Activated CD4-positive, alpha-beta T cell treated with anti-CD3 and anti-CD28 coated beads, Interleukin-2, amount 10 ng/mL, durations not matched to agents 7 days and 5 days (primary cell): ENCODE measurements at regions not wholly inside any gene's neighbourhood (a gene's known extent, or its start where the extent isn't known, plus 50 kb on each side); places are given as distances from the start of the nearest gene placed in this dataset.
"Not testable (repeated sequence)": the region's sequence is repeated elsewhere in the genome, so short reads cannot be mapped to it uniquely, and the experiment has no call there.

Experiments used
- CTCF ChIA-PET: fragments of 350-600 bp; sonication (Branson Sonifier 250); formaldehyde crosslinking; loops from one replicate; lab custom pipeline; 2021; ENCODE audit warnings: antibody characterized with exemption; lab: Charles Lee
- POLR2A ChIA-PET: fragments of 350-600 bp; sonication (Branson Sonifier 250); formaldehyde crosslinking; loops from one replicate; lab custom pipeline; 2021; ENCODE audit warnings: antibody characterized with exemption; lab: Charles Lee
- DNase-seq: peaks from one replicate; pipeline ENCODE4 v3.0.0-alpha.2; 2020
- H3K27ac Mint-ChIP-seq: one replicate; pipeline ENCODE4 v1.8.0; 2021; ENCODE audit warnings: mild to moderate bottlenecking, moderate library complexity, mixed read lengths
- H3K27me3 Mint-ChIP-seq: one replicate; pipeline ENCODE4 v1.8.0; 2021; ENCODE audit warnings: mixed read lengths
- H3K36me3 Mint-ChIP-seq: one replicate; pipeline ENCODE4 v1.8.0; 2021; ENCODE audit warnings: low read depth, mixed read lengths
- H3K4me1 Mint-ChIP-seq: one replicate; pipeline ENCODE4 v1.8.0; 2021; ENCODE audit warnings: mixed read lengths
- H3K4me3 Mint-ChIP-seq: one replicate; pipeline ENCODE4 v1.8.0; 2021; ENCODE audit warnings: mild to moderate bottlenecking, moderate library complexity, mixed read lengths
- H3K9me3 Mint-ChIP-seq: one replicate; pipeline ENCODE4 v1.8.0; 2021; ENCODE audit warnings: mixed read lengths

- no peaks in the 10 kb centered on the region for H3K27me3 Mint-ChIP-seq
- no peak overlapping the region for H3K4me3 Mint-ChIP-seq
- CTCF ChIA-PET = interaction anchor here (0.6 to 1.8 kb wide), 4 partner anchors 9 to 146 kb away, joined by 3 to 5 read pairs (median 4); no protein-coding TSS in a partner anchor
- H3K9me3 Mint-ChIP-seq = no peaks in the 10 kb centered on the region
- POLR2A ChIA-PET = no interaction called here
- no peaks in the 10 kb centered on the region for H3K36me3 Mint-ChIP-seq
- H3K4me1 Mint-ChIP-seq = no peaks in the 10 kb centered on the region
- H3K27ac Mint-ChIP-seq = no peak overlapping the region
- no peak for DNase-seq
These were observed 154.4 kb downstream of the PRELID2 start for GRCh38 chr5:145680767-145681166.

DNA sequence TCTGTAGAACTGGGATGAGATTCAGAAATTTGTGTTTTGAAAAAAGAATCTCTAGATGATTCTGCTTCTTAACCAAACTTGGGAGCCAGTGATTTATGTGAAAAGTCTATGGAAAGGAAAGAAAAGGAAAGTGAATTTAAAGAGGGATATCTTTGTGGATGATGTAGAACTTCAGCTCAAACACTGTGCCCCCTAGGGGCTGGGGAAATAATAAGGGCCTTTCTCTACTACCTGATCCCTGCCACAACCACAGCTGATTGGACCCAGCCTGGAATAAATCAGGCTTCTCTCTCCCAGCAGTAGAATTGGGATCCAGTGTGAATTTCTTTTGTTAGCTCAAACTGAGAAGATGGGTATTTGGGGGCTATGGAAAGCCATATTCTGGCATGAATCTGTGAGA, 155.0 kb downstream of the PRELID2 start:
- Mint-ChIP-seq H3K27ac (no peak overlapping the region), H3K36me3 (no peaks in the 10 kb centered on the region), H3K4me3 (no peak overlapping the region), H3K27me3 (no peaks in the 10 kb centered on the region), H3K4me1 (no peaks in the 10 kb centered on the region), H3K9me3 (no peaks in the 10 kb centered on the region)
- CTCF ChIA-PET = interaction anchor here (0.6 to 1.4 kb wide), 2 partner anchors 8 to 39 kb away, joined by 3 to 5 read pairs; no protein-coding TSS in a partner anchor
- DNase-seq = no peak
- POLR2A ChIA-PET = no interaction called here

DNA sequence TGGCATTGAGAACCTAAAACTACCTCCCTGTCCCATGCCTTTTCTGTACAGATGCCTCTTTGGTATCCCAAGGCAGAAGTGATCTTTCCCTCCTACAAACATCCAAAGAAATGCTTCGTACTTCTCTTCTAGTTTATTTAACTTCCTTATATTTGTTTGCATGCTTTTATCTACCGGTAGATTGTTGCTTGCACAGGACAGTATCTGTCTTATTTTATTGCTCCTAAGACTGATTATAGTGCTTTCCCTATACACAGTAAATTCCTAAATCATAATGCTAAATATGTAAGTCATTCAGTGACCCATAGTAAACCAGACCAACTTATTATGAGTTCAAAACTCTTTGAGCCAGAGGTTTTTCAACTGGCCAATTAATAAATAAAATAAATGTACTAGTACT, 156.9 kb downstream of the PRELID2 start:
- H3K4me3 Mint-ChIP-seq = no peak overlapping the region
- ChIA-PET CTCF (no interaction called here), POLR2A (no interaction called here)
- no peaks in the 10 kb centered on the region for H3K36me3 Mint-ChIP-seq
- no peak for DNase-seq
- no peak overlapping the region for H3K27ac Mint-ChIP-seq
- no peaks in the 10 kb centered on the region for H3K9me3 Mint-ChIP-seq
- no peaks in the 10 kb centered on the region for H3K4me1 Mint-ChIP-seq
- peaks cover 1% of the 10 kb centered on the region for H3K27me3 Mint-ChIP-seq

- Mint-ChIP-seq H3K27ac (no peak overlapping the region), H3K36me3 (no peaks in the 10 kb centered on the region), H3K9me3 (no peaks in the 10 kb centered on the region), H3K4me3 (no peak overlapping the region), H3K4me1 (no peaks in the 10 kb centered on the region), H3K27me3 (peaks cover 5% of the 10 kb centered on the region)
- ChIA-PET POLR2A (no interaction called here), CTCF (no interaction called here)
- DNase-seq = no peak
These were observed 161.4 kb downstream of the PRELID2 start for GRCh38 chr5:145673786-145674185.

- H3K27me3 Mint-ChIP-seq = peaks cover 5% of the 10 kb centered on the region
- no peak overlapping the region for H3K4me3 Mint-ChIP-seq
- no peaks in the 10 kb centered on the region for H3K4me1 Mint-ChIP-seq
- no peak overlapping the region for H3K27ac Mint-ChIP-seq
- POLR2A ChIA-PET = no interaction called here
- DNase-seq = no peak
- H3K36me3 Mint-ChIP-seq = no peaks in the 10 kb centered on the region
- no peaks in the 10 kb centered on the region for H3K9me3 Mint-ChIP-seq
- CTCF ChIA-PET = no interaction called here
These were observed 166.4 kb downstream of the PRELID2 start for GRCh38 chr5:145668714-145669113.

DNA sequence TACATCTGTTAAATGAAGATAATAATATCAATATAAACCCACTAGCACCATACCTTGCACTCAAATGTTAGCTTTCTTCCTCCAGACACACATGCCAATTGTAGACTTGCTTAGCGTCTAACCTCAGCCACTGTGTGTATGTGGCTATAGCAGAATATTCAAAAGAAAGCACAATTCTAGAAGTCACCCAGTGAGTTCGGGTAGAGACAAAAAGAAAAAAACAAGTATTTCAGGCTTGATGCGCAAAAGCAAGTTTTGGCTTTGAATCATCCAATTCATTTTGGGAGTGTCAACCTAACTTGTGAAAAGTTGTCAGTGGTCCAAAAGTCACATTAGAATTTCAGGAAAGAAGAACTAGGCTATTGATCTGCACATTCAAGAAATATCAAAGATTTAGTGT, 167.4 kb downstream of the PRELID2 start:
- H3K36me3 Mint-ChIP-seq = no peaks in the 10 kb centered on the region
- POLR2A ChIA-PET = no interaction called here
- H3K4me1 Mint-ChIP-seq = no peaks in the 10 kb centered on the region
- CTCF ChIA-PET = no interaction called here
- no peaks in the 10 kb centered on the region for H3K27me3 Mint-ChIP-seq
- H3K9me3 Mint-ChIP-seq = no peaks in the 10 kb centered on the region
- DNase-seq = no peak
- no peak overlapping the region for H3K27ac Mint-ChIP-seq
- H3K4me3 Mint-ChIP-seq = no peak overlapping the region

DNA sequence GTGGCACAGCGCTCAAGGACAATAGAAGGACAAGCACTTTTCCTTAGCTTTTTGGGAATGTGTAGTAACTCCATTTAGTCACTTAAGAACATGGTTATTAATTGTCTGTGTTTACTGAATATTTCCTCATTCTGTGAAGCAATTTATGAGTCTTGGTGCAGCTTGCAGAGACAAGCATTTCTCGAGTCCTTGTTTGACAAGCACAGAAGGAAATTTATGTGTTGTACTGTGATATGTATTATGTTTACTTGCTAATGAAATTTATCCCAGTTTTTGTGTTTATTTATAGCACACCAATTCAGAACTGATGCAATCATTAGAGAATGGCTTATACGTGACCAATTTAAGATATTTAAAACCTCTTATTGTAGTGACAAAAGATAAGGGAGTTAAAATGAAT, 168.6 kb downstream of the PRELID2 start:
- ChIA-PET CTCF (no interaction called here), POLR2A (no interaction called here)
- no peak overlapping the region for H3K4me3 Mint-ChIP-seq
- no peaks in the 10 kb centered on the region for H3K27me3 Mint-ChIP-seq
- no peaks in the 10 kb centered on the region for H3K36me3 Mint-ChIP-seq
- H3K27ac Mint-ChIP-seq = no peak overlapping the region
- H3K9me3 Mint-ChIP-seq = no peaks in the 10 kb centered on the region
- DNase-seq = no peak
- no peaks in the 10 kb centered on the region for H3K4me1 Mint-ChIP-seq

DNA sequence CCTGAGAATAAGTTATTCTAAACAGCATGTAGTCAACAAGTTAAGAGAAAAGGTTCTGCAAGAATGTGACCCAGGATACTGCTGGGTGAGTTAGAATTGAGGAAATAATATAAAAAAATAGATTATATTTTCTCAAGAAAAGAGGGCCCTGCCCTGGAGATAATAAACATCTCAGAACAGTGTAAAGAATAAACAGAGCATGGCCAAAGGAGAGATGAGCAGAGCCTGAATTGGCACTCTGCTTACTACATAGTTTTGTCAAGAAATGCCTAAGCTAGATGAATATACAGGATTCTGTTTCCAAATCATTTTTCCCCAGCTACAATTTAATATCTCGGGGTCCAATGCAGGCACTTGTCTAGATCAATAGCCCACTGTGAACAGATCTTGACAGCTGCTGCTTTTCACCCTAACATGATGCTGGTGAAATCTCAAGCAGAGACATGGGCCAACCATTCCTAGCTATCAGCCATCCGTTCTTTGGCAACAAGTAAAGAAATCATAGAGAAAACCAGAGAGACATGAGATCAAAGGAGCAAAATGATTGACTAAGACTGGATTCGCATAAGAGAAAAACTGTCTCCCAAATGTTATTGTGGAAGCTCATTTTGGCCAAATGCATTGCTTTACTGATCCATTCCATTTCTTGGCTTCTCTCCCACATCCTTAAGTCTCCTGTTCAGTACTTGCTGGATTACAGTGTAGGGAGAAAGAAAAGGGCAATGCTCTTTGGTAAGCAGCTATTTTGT, 173.2 kb downstream of the PRELID2 start:
- no peaks in the 10 kb centered on the region for H3K36me3 Mint-ChIP-seq
- H3K27me3 Mint-ChIP-seq = no peaks in the 10 kb centered on the region
- no peaks in the 10 kb centered on the region for H3K4me1 Mint-ChIP-seq
- H3K9me3 Mint-ChIP-seq = no peaks in the 10 kb centered on the region
- no peak overlapping the region for H3K4me3 Mint-ChIP-seq
- ChIA-PET CTCF (no interaction called here), POLR2A (no interaction called here)
- no peak for DNase-seq
- H3K27ac Mint-ChIP-seq = no peak overlapping the region

DNA sequence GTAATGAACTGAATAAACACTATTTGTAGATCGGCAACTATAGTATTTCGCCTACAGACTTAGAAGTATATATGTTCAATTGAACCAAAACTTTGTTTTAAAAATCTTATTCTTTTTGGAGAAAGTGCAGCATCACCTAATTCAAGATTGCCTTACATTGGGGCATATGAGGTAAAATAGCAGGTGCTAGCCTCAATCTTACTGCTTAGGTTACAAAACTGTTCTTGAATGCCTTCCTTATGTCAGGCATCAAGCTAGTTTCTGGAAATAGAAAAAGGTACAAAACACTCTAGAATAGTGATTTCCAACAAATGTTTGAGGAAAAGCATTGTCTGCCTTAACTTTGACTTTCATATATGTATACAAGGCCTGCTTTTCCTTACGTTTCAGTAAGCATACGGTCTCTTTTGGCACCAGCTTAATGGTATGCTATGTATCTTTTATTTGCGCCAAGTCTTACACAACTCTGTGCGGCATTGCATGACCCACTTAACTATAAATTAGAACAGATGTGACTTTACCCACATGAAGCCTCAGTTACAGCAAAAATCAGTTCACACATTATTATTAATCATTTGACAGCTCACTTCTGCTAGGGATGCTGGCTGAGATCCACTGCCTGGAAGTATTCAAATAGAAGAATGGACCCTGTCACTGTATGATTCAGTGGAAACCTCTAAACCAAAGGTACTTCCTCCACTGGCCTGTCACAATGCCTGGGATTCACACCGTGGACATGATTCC, 174.1 kb downstream of the PRELID2 start:
- Mint-ChIP-seq H3K27me3 (no peaks in the 10 kb centered on the region), H3K4me1 (no peaks in the 10 kb centered on the region), H3K4me3 (no peak overlapping the region), H3K9me3 (no peaks in the 10 kb centered on the region), H3K36me3 (no peaks in the 10 kb centered on the region), H3K27ac (no peak overlapping the region)
- POLR2A ChIA-PET = no interaction called here
- CTCF ChIA-PET = interaction anchor here (0.5 kb wide), 1 partner anchor 485 kb away, joined by 3 read pairs; no protein-coding TSS in a partner anchor
- DNase-seq = no peak

- ChIA-PET CTCF (no interaction called here), POLR2A (no interaction called here)
- Mint-ChIP-seq H3K9me3 (peaks cover 3% of the 10 kb centered on the region), H3K4me3 (no peak overlapping the region), H3K27me3 (no peaks in the 10 kb centered on the region), H3K36me3 (no peaks in the 10 kb centered on the region), H3K27ac (no peak overlapping the region), H3K4me1 (no peaks in the 10 kb centered on the region)
- DNase-seq = no peak
These were observed 176.7 kb downstream of the PRELID2 start for GRCh38 chr5:145658435-145658834.

DNA sequence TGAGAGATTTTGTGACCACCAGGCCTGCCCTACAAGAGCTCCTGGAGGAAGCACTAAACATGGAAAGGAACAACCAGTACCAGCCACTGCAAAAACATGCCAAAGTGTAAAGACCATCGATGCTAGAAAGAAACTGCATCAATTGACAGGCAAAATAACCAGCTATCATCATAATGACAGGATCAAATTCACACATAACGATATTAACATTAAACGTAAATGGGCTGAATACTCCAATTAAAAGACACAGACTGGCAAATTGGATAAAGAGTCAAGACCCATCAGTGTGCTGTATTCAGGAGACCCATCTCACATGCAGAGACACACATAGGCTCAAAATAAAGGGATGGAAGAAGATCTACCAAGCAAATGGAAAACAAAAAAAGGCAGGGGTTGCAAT, 182.4 kb downstream of the PRELID2 start:
- CTCF ChIA-PET, H3K4me1 Mint-ChIP-seq, H3K27me3 Mint-ChIP-seq, H3K36me3 Mint-ChIP-seq, H3K9me3 Mint-ChIP-seq, H3K4me3 Mint-ChIP-seq, POLR2A ChIA-PET, DNase-seq, H3K27ac Mint-ChIP-seq: not testable (repeated sequence)

DNA sequence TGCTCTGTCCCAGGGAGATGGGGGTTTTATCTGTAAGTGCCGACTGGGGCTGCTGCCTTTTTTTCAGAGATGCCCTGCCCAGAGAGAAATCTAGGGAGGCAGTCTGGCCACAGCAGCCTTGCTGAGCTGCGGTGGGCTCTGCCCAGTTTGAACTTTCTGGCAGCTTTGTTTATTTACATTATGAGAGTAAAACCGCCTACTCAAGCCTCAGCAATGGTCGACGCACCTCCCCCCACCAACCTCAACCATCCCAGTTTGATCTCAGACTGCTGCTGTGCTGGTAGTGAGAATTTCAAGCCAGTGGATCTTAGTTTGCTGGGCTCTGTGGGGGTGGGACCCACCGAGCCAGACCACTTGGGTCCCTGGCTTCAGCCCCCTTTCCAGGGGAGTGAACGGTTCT, 188.0 kb downstream of the PRELID2 start:
- H3K9me3 Mint-ChIP-seq, H3K27me3 Mint-ChIP-seq, H3K36me3 Mint-ChIP-seq, DNase-seq, H3K27ac Mint-ChIP-seq, CTCF ChIA-PET, H3K4me3 Mint-ChIP-seq, POLR2A ChIA-PET, H3K4me1 Mint-ChIP-seq: not testable (repeated sequence)

- H3K4me1 Mint-ChIP-seq, H3K9me3 Mint-ChIP-seq, H3K4me3 Mint-ChIP-seq, DNase-seq, H3K27me3 Mint-ChIP-seq, H3K27ac Mint-ChIP-seq, POLR2A ChIA-PET, H3K36me3 Mint-ChIP-seq: not testable (repeated sequence)
- CTCF ChIA-PET = interaction anchor here (1.1 kb wide), 1 partner anchor 39 kb away, joined by 3 read pairs; no protein-coding TSS in a partner anchor
These were observed 191.9 kb downstream of the PRELID2 start for GRCh38 chr5:145643214-145643613.
